ENCODE measurements at regions not wholly inside any gene's neighbourhood (a gene's known extent, or its start where the extent isn't known, plus 50 kb on each side); places are given as distances from the start of the nearest gene placed in this dataset.

DNA sequence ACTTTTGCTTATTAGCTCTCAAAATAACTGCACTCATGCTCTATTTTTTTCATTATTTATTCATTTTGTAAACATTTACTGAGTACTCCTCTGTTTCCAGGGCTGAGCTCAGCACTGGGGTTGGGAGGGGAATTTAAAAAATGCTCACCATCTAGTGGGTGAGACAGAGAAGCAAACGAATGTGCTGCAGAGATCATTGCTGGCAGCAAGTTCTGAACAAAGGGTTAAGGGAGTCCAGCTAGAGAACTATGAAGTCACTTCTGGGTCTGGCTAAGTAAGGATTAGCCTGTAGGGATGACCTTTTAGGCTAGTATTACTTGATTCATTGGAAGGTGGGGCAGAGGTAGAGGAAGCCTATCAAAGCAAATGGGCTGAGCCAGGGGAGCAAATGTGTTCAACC, 99.1 kb upstream of the ZNF644 start:
- TF ChIP-seq, protein P1, sequence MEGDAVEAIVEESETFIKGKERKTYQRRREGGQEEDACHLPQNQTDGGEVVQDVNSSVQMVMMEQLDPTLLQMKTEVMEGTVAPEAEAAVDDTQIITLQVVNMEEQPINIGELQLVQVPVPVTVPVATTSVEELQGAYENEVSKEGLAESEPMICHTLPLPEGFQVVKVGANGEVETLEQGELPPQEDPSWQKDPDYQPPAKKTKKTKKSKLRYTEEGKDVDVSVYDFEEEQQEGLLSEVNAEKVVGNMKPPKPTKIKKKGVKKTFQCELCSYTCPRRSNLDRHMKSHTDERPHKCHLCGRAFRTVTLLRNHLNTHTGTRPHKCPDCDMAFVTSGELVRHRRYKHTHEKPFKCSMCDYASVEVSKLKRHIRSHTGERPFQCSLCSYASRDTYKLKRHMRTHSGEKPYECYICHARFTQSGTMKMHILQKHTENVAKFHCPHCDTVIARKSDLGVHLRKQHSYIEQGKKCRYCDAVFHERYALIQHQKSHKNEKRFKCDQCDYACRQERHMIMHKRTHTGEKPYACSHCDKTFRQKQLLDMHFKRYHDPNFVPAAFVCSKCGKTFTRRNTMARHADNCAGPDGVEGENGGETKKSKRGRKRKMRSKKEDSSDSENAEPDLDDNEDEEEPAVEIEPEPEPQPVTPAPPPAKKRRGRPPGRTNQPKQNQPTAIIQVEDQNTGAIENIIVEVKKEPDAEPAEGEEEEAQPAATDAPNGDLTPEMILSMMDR (IDR thresholded peaks at IDR 0.05), result no peak
- no peak for TF ChIP-seq EP300 (IDR thresholded peaks at IDR 0.05)
